ENCODE measurements at regions not wholly inside any gene's neighbourhood (a gene's known extent, or its start where the extent isn't known, plus 50 kb on each side); places are given as distances from the start of the nearest gene placed in this dataset.

DNA sequence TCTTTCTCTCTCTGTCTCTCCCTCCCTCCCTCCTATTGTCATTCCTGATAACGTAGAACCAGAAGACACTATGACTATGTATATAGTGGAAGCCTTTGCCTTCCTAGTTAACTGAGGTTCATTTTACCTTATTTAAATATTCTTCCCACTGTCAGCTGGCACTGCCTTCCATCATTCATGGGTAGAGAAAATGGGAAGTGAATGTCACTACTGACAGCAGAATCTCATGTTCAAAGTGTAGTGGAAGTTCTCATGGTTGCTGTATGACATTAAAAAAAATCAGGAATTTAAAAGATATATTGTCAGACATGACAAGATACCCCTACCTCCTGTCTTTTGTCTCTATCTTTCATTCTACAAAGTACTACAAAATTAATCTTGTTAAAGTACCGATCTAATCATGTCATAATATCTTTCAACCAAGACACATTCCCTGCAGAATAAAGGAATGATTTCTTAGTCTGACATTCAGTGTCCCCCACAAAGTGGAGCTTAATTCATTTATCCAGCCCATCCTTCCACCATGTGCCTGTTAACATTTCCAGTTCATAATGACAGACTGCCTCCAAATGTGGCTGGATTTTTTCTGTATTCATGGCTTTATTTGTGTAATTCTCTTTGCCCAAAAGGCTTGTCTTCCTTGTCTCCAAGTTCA lies 250.1 kb upstream of the CDH20 start:
- Mint-ChIP-seq H3K4me3 (no peak overlapping the region), H3K9me3 (no peaks in the 10 kb centered on the region), H3K27ac (no peak overlapping the region), H3K4me1 (peaks cover 5% of the 10 kb centered on the region), H3K36me3 (ENCODE audit: low read depth) (no peaks in the 10 kb centered on the region), H3K27me3 (ENCODE audit: insufficient read depth) (no peaks in the 10 kb centered on the region)
- H3K4me1 ChIP-seq (ENCODE audit: control insufficient read depth, insufficient read depth, low read length), result no peaks in the 10 kb centered on the region
- no peak overlapping the region for H3K9ac ChIP-seq (ENCODE audit: extremely low read depth, low read length, poor library complexity, severe bottlenecking)
- no peaks in the 10 kb centered on the region for H3K27me3 ChIP-seq (ENCODE audit: control insufficient read depth, insufficient read depth, low read length, poor library complexity, severe bottlenecking)
- TF ChIP-seq, protein P1, sequence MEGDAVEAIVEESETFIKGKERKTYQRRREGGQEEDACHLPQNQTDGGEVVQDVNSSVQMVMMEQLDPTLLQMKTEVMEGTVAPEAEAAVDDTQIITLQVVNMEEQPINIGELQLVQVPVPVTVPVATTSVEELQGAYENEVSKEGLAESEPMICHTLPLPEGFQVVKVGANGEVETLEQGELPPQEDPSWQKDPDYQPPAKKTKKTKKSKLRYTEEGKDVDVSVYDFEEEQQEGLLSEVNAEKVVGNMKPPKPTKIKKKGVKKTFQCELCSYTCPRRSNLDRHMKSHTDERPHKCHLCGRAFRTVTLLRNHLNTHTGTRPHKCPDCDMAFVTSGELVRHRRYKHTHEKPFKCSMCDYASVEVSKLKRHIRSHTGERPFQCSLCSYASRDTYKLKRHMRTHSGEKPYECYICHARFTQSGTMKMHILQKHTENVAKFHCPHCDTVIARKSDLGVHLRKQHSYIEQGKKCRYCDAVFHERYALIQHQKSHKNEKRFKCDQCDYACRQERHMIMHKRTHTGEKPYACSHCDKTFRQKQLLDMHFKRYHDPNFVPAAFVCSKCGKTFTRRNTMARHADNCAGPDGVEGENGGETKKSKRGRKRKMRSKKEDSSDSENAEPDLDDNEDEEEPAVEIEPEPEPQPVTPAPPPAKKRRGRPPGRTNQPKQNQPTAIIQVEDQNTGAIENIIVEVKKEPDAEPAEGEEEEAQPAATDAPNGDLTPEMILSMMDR (conservative IDR thresholded peaks at IDR 0.05), result no peak
- DNase-seq, result no peak
- H3K4me3 ChIP-seq (ENCODE audit: low read length), result no peak overlapping the region
- H3K27ac ChIP-seq (ENCODE audit: low read depth, low read length), result no peak overlapping the region
- no peaks in the 10 kb centered on the region for H3K36me3 ChIP-seq (ENCODE audit: control insufficient read depth, insufficient read depth, low read length)
- H3K9me3 ChIP-seq (ENCODE audit: control insufficient read depth, low read length), result no peaks in the 10 kb centered on the region
- WGBS, 2 experiments (ENCODE audit: insufficient coverage in 1 of 2, insufficient read length in 1 of 2), result 94 to 100% methylated on average over 1 of the region's 2 CpGs

DNA sequence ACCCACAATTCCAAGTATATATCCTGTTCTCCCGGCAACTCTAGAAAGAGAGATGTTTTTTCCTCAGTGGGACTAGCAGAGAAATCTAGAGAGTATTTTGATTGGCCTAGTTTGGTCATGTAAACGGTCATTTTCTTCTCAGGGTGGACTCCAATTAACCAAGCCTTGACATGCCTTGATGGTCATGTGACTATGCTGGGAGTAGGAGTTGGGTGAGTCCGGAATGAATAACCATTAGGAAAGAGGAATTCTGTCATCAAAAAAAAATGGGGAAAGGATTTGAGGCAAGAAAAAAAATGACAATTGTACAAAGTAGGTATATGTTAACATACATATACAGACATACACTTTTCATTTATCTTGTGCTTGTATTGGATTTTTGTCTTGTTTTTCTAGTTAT lies 248.2 kb upstream of the CDH20 start:
- no peaks in the 10 kb centered on the region for H3K9me3 Mint-ChIP-seq
- H3K27ac Mint-ChIP-seq, result no peak overlapping the region
- DNase-seq, result no peak
- Histone ChIP-seq H3K36me3 (ENCODE audit: control insufficient read depth, insufficient read depth, low read length) (no peaks in the 10 kb centered on the region), H3K27ac (ENCODE audit: low read depth, low read length) (no peak overlapping the region), H3K9ac (ENCODE audit: extremely low read depth, low read length, poor library complexity, severe bottlenecking) (no peak overlapping the region), H3K4me1 (ENCODE audit: control insufficient read depth, insufficient read depth, low read length) (no peaks in the 10 kb centered on the region), H3K4me3 (ENCODE audit: low read length) (no peak overlapping the region), H3K9me3 (ENCODE audit: control insufficient read depth, low read length) (no peaks in the 10 kb centered on the region), H3K27me3 (ENCODE audit: control insufficient read depth, insufficient read depth, low read length, poor library complexity, severe bottlenecking) (no peaks in the 10 kb centered on the region)
- no peaks in the 10 kb centered on the region for H3K27me3 Mint-ChIP-seq (ENCODE audit: insufficient read depth)
- TF ChIP-seq, protein P1 (conservative IDR thresholded peaks at IDR 0.05), result no peak
- H3K36me3 Mint-ChIP-seq (ENCODE audit: low read depth), result no peaks in the 10 kb centered on the region
- H3K4me1 Mint-ChIP-seq, result peaks cover 8% of the 10 kb centered on the region
- no peak overlapping the region for H3K4me3 Mint-ChIP-seq
- WGBS, 2 experiments (ENCODE audit: insufficient coverage in 1 of 2, insufficient read length in 1 of 2), result 91 to 100% methylated on average over 1 to 3 of the region's 3 CpGs

DNA sequence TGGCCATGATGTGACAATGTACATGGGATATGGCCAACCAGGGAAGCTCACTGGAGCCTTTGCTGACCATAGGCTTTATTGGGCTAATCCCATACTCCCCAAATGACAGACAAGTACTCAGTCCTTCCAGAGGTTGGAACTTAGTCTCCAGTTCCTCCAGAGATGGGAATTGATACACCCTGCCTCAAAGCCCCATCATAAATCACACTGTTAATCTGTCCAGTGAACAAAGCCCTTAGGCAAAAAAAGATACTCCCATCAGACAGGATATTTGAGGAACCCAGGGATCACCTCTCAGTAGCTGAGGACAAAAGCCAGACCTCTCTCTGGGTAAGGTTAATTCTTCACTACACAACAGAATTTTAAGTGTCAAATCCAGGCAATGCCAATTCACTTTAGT lies 247.5 kb upstream of the CDH20 start:
- Mint-ChIP-seq H3K27me3 (ENCODE audit: insufficient read depth) (no peaks in the 10 kb centered on the region), H3K4me1 (peaks cover 8% of the 10 kb centered on the region), H3K27ac (no peak overlapping the region), H3K9me3 (peaks cover 3% of the 10 kb centered on the region), H3K36me3 (ENCODE audit: low read depth) (no peaks in the 10 kb centered on the region), H3K4me3 (no peak overlapping the region)
- Histone ChIP-seq H3K9me3 (ENCODE audit: control insufficient read depth, low read length) (no peaks in the 10 kb centered on the region), H3K4me3 (ENCODE audit: low read length) (no peak overlapping the region), H3K36me3 (ENCODE audit: control insufficient read depth, insufficient read depth, low read length) (no peaks in the 10 kb centered on the region), H3K9ac (ENCODE audit: extremely low read depth, low read length, poor library complexity, severe bottlenecking) (no peak overlapping the region), H3K4me1 (ENCODE audit: control insufficient read depth, insufficient read depth, low read length) (no peaks in the 10 kb centered on the region), H3K27me3 (ENCODE audit: control insufficient read depth, insufficient read depth, low read length, poor library complexity, severe bottlenecking) (no peaks in the 10 kb centered on the region), H3K27ac (ENCODE audit: low read depth, low read length) (no peak overlapping the region)
- TF ChIP-seq, protein P1 (conservative IDR thresholded peaks at IDR 0.05), result no peak
- DNase-seq, result no peak
